Astrocyte (in vitro differentiated cells and primary cell): ENCODE measurements at regions not wholly inside any gene's neighbourhood (a gene's known extent, or its start where the extent isn't known, plus 50 kb on each side); places are given as distances from the start of the nearest gene placed in this dataset.

Experiments used
- DNase-seq: peaks from one replicate; pipeline ENCODE4 v3.0.0-alpha.2; 2010; ENCODE audit warnings: low read depth
- FAIRE-seq: peaks from 2 replicates; lab custom pipeline; 2011; peaks lifted over from hg19 to GRCh38; lab: Jason Lieb, UNC
- H2AFZ ChIP-seq: 2 replicates; pipeline ENCODE4 v1.6.0; 2012; ENCODE audit warnings: low read depth, low read length, inconsistent platforms
- H3K27ac ChIP-seq: 2 replicates; pipeline ENCODE4 v1.5.1; 2011; ENCODE audit warnings: low read depth, low read length, inconsistent platforms
- H3K27me3 ChIP-seq: 2 replicates; pipeline ENCODE4 v1.6.0; 2011; ENCODE audit warnings: low read length, inconsistent platforms; ENCODE audit not compliant: insufficient read depth
- H3K36me3 ChIP-seq: 2 replicates; pipeline ENCODE4 v1.5.1; 2011; ENCODE audit warnings: low read length, inconsistent platforms; ENCODE audit not compliant: insufficient read depth
- H3K4me1 ChIP-seq: 2 replicates; pipeline ENCODE4 v1.5.1; 2011; ENCODE audit warnings: low read length, inconsistent platforms; ENCODE audit not compliant: insufficient read depth
- H3K4me2 ChIP-seq: 2 replicates; pipeline ENCODE4 v1.6.0; 2012; ENCODE audit warnings: low read length, inconsistent platforms
- H3K4me3 ChIP-seq: 2 replicates; pipeline ENCODE4 v1.5.1; 2011; ENCODE audit warnings: low read depth, mild to moderate bottlenecking, low read length, inconsistent platforms; ENCODE audit not compliant: insufficient read depth
- H3K79me2 ChIP-seq: 2 replicates; pipeline ENCODE4 v1.6.0; 2012; ENCODE audit warnings: mild to moderate bottlenecking, low read length, inconsistent platforms; ENCODE audit not compliant: insufficient read depth
- H3K9ac ChIP-seq: 2 replicates; pipeline ENCODE4 v1.6.0; 2012; ENCODE audit warnings: mild to moderate bottlenecking, low read length, inconsistent platforms
- H3K9me3 ChIP-seq: 2 replicates; pipeline ENCODE4 v1.5.1; 2012; ENCODE audit warnings: low read depth, mild to moderate bottlenecking, low read length, inconsistent platforms; ENCODE audit not compliant: insufficient read depth
- H4K20me1 ChIP-seq: 2 replicates; pipeline ENCODE4 v1.6.0; 2012; ENCODE audit warnings: low read length, inconsistent platforms; ENCODE audit not compliant: insufficient read depth
- H3K27ac Mint-ChIP-seq: one replicate; pipeline ENCODE4 v1.8.0; 2021; ENCODE audit warnings: mild to moderate bottlenecking, mixed read lengths; ENCODE audit not compliant: unreplicated experiment
- H3K27me3 Mint-ChIP-seq: one replicate; pipeline ENCODE4 v1.8.0; 2021; ENCODE audit warnings: low read depth, mixed read lengths; ENCODE audit not compliant: unreplicated experiment
- H3K36me3 Mint-ChIP-seq: one replicate; pipeline ENCODE4 v1.8.0; 2021; ENCODE audit warnings: low read depth, mixed read lengths; ENCODE audit not compliant: unreplicated experiment
- H3K4me1 Mint-ChIP-seq: one replicate; pipeline ENCODE4 v1.8.0; 2021; ENCODE audit warnings: low read depth, mixed read lengths; ENCODE audit not compliant: unreplicated experiment
- H3K4me3 Mint-ChIP-seq: one replicate; pipeline ENCODE4 v1.8.0; 2021; ENCODE audit warnings: mild to moderate bottlenecking, moderate library complexity, mixed read lengths; ENCODE audit not compliant: unreplicated experiment
- H3K9me3 Mint-ChIP-seq: one replicate; pipeline ENCODE4 v1.8.0; 2021; ENCODE audit warnings: mild to moderate bottlenecking, mixed read lengths; ENCODE audit not compliant: unreplicated experiment
- CTCF ChIP-seq: IDR thresholded peaks from 2 replicates; pipeline ENCODE4 v1.5.1; 2011; ENCODE audit warnings: low read depth, mild to moderate bottlenecking, inconsistent platforms, low read length, moderate library complexity; ENCODE audit not compliant: insufficient read depth
- EZH2 ChIP-seq: IDR thresholded peaks from 2 replicates; pipeline ENCODE4 v1.6.1; 2012; ENCODE audit warnings: mild to moderate bottlenecking, low read length, inconsistent platforms; ENCODE audit not compliant: insufficient read depth

DNA sequence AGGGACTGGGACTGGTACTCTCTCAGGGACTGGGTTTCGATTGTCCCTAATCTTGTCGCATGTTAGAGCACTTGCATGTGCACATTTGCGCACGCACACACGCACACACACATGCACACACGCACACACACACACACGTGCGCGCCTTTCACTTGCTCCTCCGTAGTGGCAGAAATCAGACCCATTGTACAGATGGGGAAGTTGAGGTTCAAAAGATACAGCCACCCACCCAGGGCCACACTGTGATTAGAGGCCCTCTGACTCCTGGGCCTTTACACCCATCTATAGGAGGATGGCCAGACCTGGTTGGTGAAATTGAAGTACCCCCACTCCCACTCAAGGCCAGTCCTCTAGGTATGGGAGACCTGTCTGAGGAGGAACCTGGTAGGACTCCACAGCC, 167.8 kb upstream of the LHX5 start:
- H3K9ac ChIP-seq, result no peak overlapping the region
- no peak for DNase-seq
- no peak overlapping the region for H3K27ac Mint-ChIP-seq
- H3K4me3 Mint-ChIP-seq, result no peak overlapping the region
- no peaks in the 10 kb centered on the region for H3K4me1 Mint-ChIP-seq
- no peak overlapping the region for H3K27ac ChIP-seq
- H3K4me3 ChIP-seq, result no peak overlapping the region
- H3K9me3 Mint-ChIP-seq, result no peaks in the 10 kb centered on the region
- no peaks in the 10 kb centered on the region for H3K9me3 ChIP-seq
- H4K20me1 ChIP-seq, result no peaks in the 10 kb centered on the region
- H3K36me3 Mint-ChIP-seq, result no peaks in the 10 kb centered on the region
- no peak overlapping the region for H3K4me2 ChIP-seq
- H3K27me3 Mint-ChIP-seq, result peaks cover 72% of the 10 kb centered on the region
- FAIRE-seq, result no peak
- H3K27me3 ChIP-seq, result peaks cover 6% of the 10 kb centered on the region
- H3K79me2 ChIP-seq, result no peaks in the 10 kb centered on the region
- H2AFZ ChIP-seq, result no peak overlapping the region
- H3K36me3 ChIP-seq, result no peaks in the 10 kb centered on the region
- no peak for TF ChIP-seq EZH2
- TF ChIP-seq CTCF, result no peak
- H3K4me1 ChIP-seq, result no peaks in the 10 kb centered on the region

GRCh38 chr12:113638460-113638775, 166.7 kb upstream of the LHX5 start:
- H3K4me1 Mint-ChIP-seq, result no peaks in the 10 kb centered on the region
- H3K9me3 Mint-ChIP-seq, result no peaks in the 10 kb centered on the region
- peaks cover 67% of the 10 kb centered on the region for H3K27me3 Mint-ChIP-seq
- Histone ChIP-seq H3K9me3 (no peaks in the 10 kb centered on the region), H3K4me3 (no peak overlapping the region), H2AFZ (no peak overlapping the region), H3K27ac (no peak overlapping the region), H3K79me2 (no peaks in the 10 kb centered on the region), H4K20me1 (no peaks in the 10 kb centered on the region), H3K27me3 (peaks cover 6% of the 10 kb centered on the region), H3K4me2 (no peak overlapping the region), H3K36me3 (no peaks in the 10 kb centered on the region), H3K4me1 (no peaks in the 10 kb centered on the region), H3K9ac (no peak overlapping the region)
- TF ChIP-seq CTCF (no peak), EZH2 (no peak)
- no peak overlapping the region for H3K27ac Mint-ChIP-seq
- no peak for FAIRE-seq
- no peak for DNase-seq
- H3K4me3 Mint-ChIP-seq, result peak overlapping the region; percentile 73
- no peaks in the 10 kb centered on the region for H3K36me3 Mint-ChIP-seq

DNA sequence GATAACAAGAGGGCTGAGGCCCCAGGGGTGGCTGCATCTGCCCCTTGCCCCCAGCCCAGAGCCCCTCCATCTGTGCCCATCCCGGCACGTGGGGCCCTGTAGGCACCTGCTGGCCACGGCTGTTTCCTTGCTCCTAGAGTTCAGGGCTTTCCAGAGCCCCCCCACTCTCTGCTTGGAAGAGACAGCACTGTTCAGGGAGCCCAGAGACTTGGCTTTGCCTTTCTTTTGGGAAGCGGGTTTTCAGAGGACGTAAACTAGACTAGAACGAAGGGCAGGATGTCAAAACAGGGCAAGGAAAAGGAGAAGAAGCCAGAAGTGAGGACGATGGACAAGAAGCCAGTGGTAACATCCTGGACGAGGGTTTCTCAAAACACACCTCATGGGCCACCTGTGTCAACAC, 163.3 kb upstream of the LHX5 start:
- peaks cover 4% of the 10 kb centered on the region for H3K9me3 Mint-ChIP-seq
- H3K9me3 ChIP-seq, result peaks cover 2% of the 10 kb centered on the region
- H3K9ac ChIP-seq, result no peak overlapping the region
- H4K20me1 ChIP-seq, result no peaks in the 10 kb centered on the region
- no peak overlapping the region for H3K4me2 ChIP-seq
- H3K79me2 ChIP-seq, result no peaks in the 10 kb centered on the region
- H3K4me3 Mint-ChIP-seq, result no peak overlapping the region
- H3K36me3 Mint-ChIP-seq, result no peaks in the 10 kb centered on the region
- DNase-seq (no peak), FAIRE-seq (no peak)
- peaks cover 6% of the 10 kb centered on the region for H3K27me3 ChIP-seq
- TF ChIP-seq EZH2 (no peak), CTCF (no peak)
- H3K4me1 Mint-ChIP-seq, result no peaks in the 10 kb centered on the region
- no peaks in the 10 kb centered on the region for H3K36me3 ChIP-seq
- no peak overlapping the region for H3K27ac Mint-ChIP-seq
- H2AFZ ChIP-seq, result no peak overlapping the region
- no peak overlapping the region for H3K4me3 ChIP-seq
- peaks cover 45% of the 10 kb centered on the region for H3K27me3 Mint-ChIP-seq
- H3K27ac ChIP-seq, result no peak overlapping the region
- H3K4me1 ChIP-seq, result no peaks in the 10 kb centered on the region
